K562 (cell line): ENCODE measurements at regions not wholly inside any gene's neighbourhood (a gene's known extent, or its start where the extent isn't known, plus 50 kb on each side); places are given as distances from the start of the nearest gene placed in this dataset.

Experiments used
- CTCF ChIP-seq, 3 experiments: IDR thresholded peaks in 2 of 3; conservative IDR thresholded peaks in 1 of 3; 2 replicates each; pipeline ENCODE4 v1.5.1; 2011 to 2012; ENCODE audit warnings: low read length in 3 of 3, mild to moderate bottlenecking in 3 of 3, control low read depth in 2 of 3, improper control_type of control experiment in 1 of 3, inconsistent platforms in 1 of 3, low read depth in 1 of 3, mixed read lengths in 1 of 3, moderate library complexity in 1 of 3; ENCODE audit not compliant: insufficient read depth in 2 of 3
- MAX ChIP-seq: sonication (generic); formaldehyde crosslinking; IDR thresholded peaks from 2 replicates; pipeline ENCODE4 v1.9.0; 2022; ENCODE audit warnings: mild to moderate bottlenecking, missing genetic modification reagents
- MYC ChIP-seq, 2 experiments: fragments of 250-450 bp in 1 of 2; sonication (Bioruptor Pico) in 1 of 2; IDR thresholded peaks; 2 replicates each; pipeline versions ENCODE4 v1.5.1 to v1.6.1; 2012 to 2021; ENCODE audit warnings: low read depth in 2 of 2, borderline replicate concordance in 1 of 2, improper control_type of control experiment in 1 of 2, low read length in 1 of 2, mild to moderate bottlenecking in 1 of 2, moderate library complexity in 1 of 2
- RBBP5 ChIP-seq: fragments of 200-600 bp; sonication (generic); IDR thresholded peaks from 2 replicates; pipeline ENCODE4 v1.6.1; 2012; ENCODE audit warnings: borderline replicate concordance, mild to moderate bottlenecking, low read length, control low read depth, inconsistent platforms; ENCODE audit not compliant: insufficient read depth, poor library complexity, severe bottlenecking
- SMAD4 ChIP-seq: fragments of 250-450 bp; sonication (Bioruptor Pico); conservative IDR thresholded peaks from 2 replicates; pipeline ENCODE4 v1.8.0; 2021; ENCODE audit warnings: inconsistent platforms, mild to moderate bottlenecking, moderate library complexity
- SP1 ChIP-seq: sonication (generic); formaldehyde crosslinking; IDR thresholded peaks from 2 replicates; pipeline ENCODE4 v1.8.1; 2022; ENCODE audit warnings: mild to moderate bottlenecking, missing genetic modification reagents
- USF2 ChIP-seq: sonication (generic); formaldehyde crosslinking; IDR thresholded peaks from 2 replicates; pipeline ENCODE4 v1.5.0; 2020; ENCODE audit warnings: missing genetic modification reagents

- TF ChIP-seq SP1 (CRISPR knock-in tag): no peak
- TF ChIP-seq MAX (CRISPR knock-in tag): no peak
- no peak for TF ChIP-seq SMAD4 (CRISPR knock-in tag)
- TF ChIP-seq MYC (IDR thresholded peaks at IDR 0.05; ENCODE audit: low read depth, low read length): no peak
- no peak for TF ChIP-seq MYC (CRISPR knock-in tag; IDR thresholded peaks at IDR 0.05; ENCODE audit: borderline replicate concordance, low read depth)
- no peak for TF ChIP-seq RBBP5
- no peak for TF ChIP-seq USF2 (CRISPR knock-in tag)
- no peak for TF ChIP-seq CTCF (IDR thresholded peaks at IDR 0.05 in 2 of 3, conservative IDR thresholded peaks at IDR 0.05 in 1 of 3; ENCODE audit: insufficient read depth in 2 of 3, low read depth in 1 of 3, low read length in 3 of 3)
Measured at GRCh38 chrX:40326186-40326965, 228.6 kb upstream of the BCOR start.
